HEK293 (cell line): ENCODE measurements at regions not wholly inside any gene's neighbourhood (a gene's known extent, or its start where the extent isn't known, plus 50 kb on each side); places are given as distances from the start of the nearest gene placed in this dataset.

Experiments
- CTCF ChIA-PET: fragments of 350-600 bp; formaldehyde crosslinking; extraction: SDS; loops from one replicate; lab custom pipeline; 2021; ENCODE audit warnings: antibody characterized with exemption; lab: Yijun Ruan, JAX
- POLR2A ChIA-PET: fragments of 300-600 bp; formaldehyde crosslinking; extraction: SDS; loops from one replicate; lab custom pipeline; 2020; ENCODE audit warnings: antibody characterized with exemption, inconsistent platforms; lab: Yijun Ruan, JAX
- H3K27ac ChIP-seq: fragments of 200-500 bp; sonication (Bioruptor generic); 2 replicates; pipeline ENCODE4 v1.5.1; 2014; ENCODE audit warnings: low read depth, low read length, control low read depth, inconsistent platforms; ENCODE audit errors: extremely low read depth
- H3K36me3 ChIP-seq, 2 experiments: fragments of 200-500 bp in 1 of 2; sonication (Bioruptor generic) in 1 of 2; 1 replicate in 1 of 2; 2 replicates in 1 of 2; pipeline ENCODE4 v1.5.1; 2014 to 2017; ENCODE audit warnings: inconsistent platforms in 2 of 2, low read length in 2 of 2; ENCODE audit not compliant: control insufficient read depth in 2 of 2, insufficient read depth in 1 of 2
- H3K4me1 ChIP-seq: fragments of 200-500 bp; sonication (Bioruptor generic); 2 replicates; pipeline ENCODE4 v1.5.1; 2014; ENCODE audit warnings: mild to moderate bottlenecking, low read length, inconsistent platforms; ENCODE audit not compliant: control insufficient read depth, insufficient read depth
- H3K4me3 ChIP-seq: 2 replicates; pipeline ENCODE4 v1.5.1; 2011; ENCODE audit warnings: low read depth, mild to moderate bottlenecking, control low read depth, low read length, moderate library complexity
- H3K9me3 ChIP-seq: fragments of 200-500 bp; sonication (Bioruptor generic); 2 replicates; pipeline ENCODE4 v1.5.1; 2014; ENCODE audit warnings: low read depth, low read length, inconsistent platforms; ENCODE audit not compliant: control insufficient read depth, insufficient read depth
- AEBP2 ChIP-seq: fragments of 450-650 bp; formaldehyde crosslinking; IDR thresholded peaks from 2 replicates; pipeline ENCODE4 v1.5.1; 2016; ENCODE audit warnings: missing biosample characterization, missing genetic modification characterization, borderline replicate concordance
- EGR2 ChIP-seq: fragments of 450-650 bp; formaldehyde crosslinking; IDR thresholded peaks from 2 replicates; pipeline ENCODE4 v1.5.1; 2016; ENCODE audit warnings: low read depth, missing biosample characterization, missing genetic modification characterization
- GLIS1 ChIP-seq: fragments of 450-650 bp; formaldehyde crosslinking; IDR thresholded peaks from 2 replicates; pipeline ENCODE4 v1.5.1; 2016; ENCODE audit warnings: missing biosample characterization, missing genetic modification characterization
- IKZF3 ChIP-seq: fragments of 450-650 bp; IDR thresholded peaks from 2 replicates; pipeline ENCODE4 v1.5.0; 2018; ENCODE audit warnings: missing biosample characterization, mild to moderate bottlenecking, missing genetic modification characterization, moderate library complexity
- KLF9 ChIP-seq: fragments of 450-650 bp; formaldehyde crosslinking; IDR thresholded peaks from 2 replicates; pipeline ENCODE4 v1.5.1; 2016; ENCODE audit warnings: missing biosample characterization, missing genetic modification characterization, low read depth
- SP7 ChIP-seq: fragments of 450-650 bp; formaldehyde crosslinking; IDR thresholded peaks from 2 replicates; pipeline ENCODE4 v1.5.1; 2016; ENCODE audit warnings: missing biosample characterization, missing genetic modification characterization
- TCF7L2 ChIP-seq: IDR thresholded peaks from 2 replicates; pipeline ENCODE4 v1.6.1; 2011; ENCODE audit warnings: low read depth, mild to moderate bottlenecking, inconsistent platforms, low read length, moderate library complexity, borderline replicate concordance
- ZBTB7A ChIP-seq: fragments of 450-650 bp; formaldehyde crosslinking; IDR thresholded peaks from 2 replicates; pipeline ENCODE4 v1.5.1; 2016; ENCODE audit warnings: low read depth, missing biosample characterization, missing genetic modification characterization
- ZNF148 ChIP-seq: fragments of 450-650 bp; formaldehyde crosslinking; IDR thresholded peaks from 2 replicates; pipeline ENCODE4 v1.5.0; 2017; ENCODE audit warnings: missing biosample characterization, missing genetic modification characterization, borderline replicate concordance
- ZNF223 ChIP-seq: fragments of 450-650 bp; formaldehyde crosslinking; IDR thresholded peaks from 2 replicates; pipeline ENCODE4 v1.5.1; 2016; ENCODE audit warnings: missing biosample characterization, missing genetic modification characterization
- ZNF266 ChIP-seq: fragments of 450-650 bp; formaldehyde crosslinking; IDR thresholded peaks from 2 replicates; pipeline ENCODE4 v1.5.1; 2016; ENCODE audit warnings: missing biosample characterization, missing genetic modification characterization, low read depth
- ZNF292 ChIP-seq: fragments of 450-650 bp; formaldehyde crosslinking; IDR thresholded peaks from 2 replicates; pipeline ENCODE4 v1.5.1; 2016; ENCODE audit warnings: low read depth, missing biosample characterization, missing genetic modification characterization, borderline replicate concordance
- ZNF513 ChIP-seq: fragments of 450-650 bp; IDR thresholded peaks from 2 replicates; pipeline ENCODE4 v1.5.1; 2018; ENCODE audit warnings: missing biosample characterization, missing genetic modification characterization
- ZNF571 ChIP-seq: fragments of 450-650 bp; formaldehyde crosslinking; IDR thresholded peaks from 2 replicates; pipeline ENCODE4 v1.5.0; 2017; ENCODE audit warnings: missing biosample characterization, missing genetic modification characterization
- ZNF610 ChIP-seq: fragments of 450-650 bp; formaldehyde crosslinking; IDR thresholded peaks from 2 replicates; pipeline ENCODE4 v1.5.1; 2016; ENCODE audit warnings: missing biosample characterization, missing genetic modification characterization, borderline replicate concordance
- ZNF654 ChIP-seq: fragments of 450-650 bp; formaldehyde crosslinking; IDR thresholded peaks from 2 replicates; pipeline ENCODE4 v1.5.1; 2016; ENCODE audit warnings: low read depth, missing biosample characterization, missing genetic modification characterization
- ZNF660 ChIP-seq: fragments of 450-650 bp; IDR thresholded peaks from 2 replicates; pipeline ENCODE4 v1.5.1; 2018; ENCODE audit warnings: missing biosample characterization, mild to moderate bottlenecking, missing genetic modification characterization
- ZNF670 ChIP-seq: fragments of 450-650 bp; formaldehyde crosslinking; IDR thresholded peaks from 2 replicates; pipeline ENCODE4 v1.5.1; 2016; ENCODE audit warnings: missing biosample characterization, missing genetic modification characterization, low read depth
- ZNF747 ChIP-seq: fragments of 450-650 bp; formaldehyde crosslinking; IDR thresholded peaks from 2 replicates; pipeline ENCODE4 v1.5.1; 2016; ENCODE audit warnings: missing biosample characterization, missing genetic modification characterization
- ZNF785 ChIP-seq: fragments of 450-650 bp; formaldehyde crosslinking; IDR thresholded peaks from 2 replicates; pipeline ENCODE4 v1.5.1; 2016; ENCODE audit warnings: missing biosample characterization, missing genetic modification characterization
- TF ChIP-seq, protein P1 (sequence below): fragments of 450-650 bp; formaldehyde crosslinking; IDR thresholded peaks from 2 replicates; pipeline ENCODE4 v1.5.1; 2016; ENCODE audit warnings: missing biosample characterization, missing genetic modification characterization, borderline replicate concordance

DNA sequence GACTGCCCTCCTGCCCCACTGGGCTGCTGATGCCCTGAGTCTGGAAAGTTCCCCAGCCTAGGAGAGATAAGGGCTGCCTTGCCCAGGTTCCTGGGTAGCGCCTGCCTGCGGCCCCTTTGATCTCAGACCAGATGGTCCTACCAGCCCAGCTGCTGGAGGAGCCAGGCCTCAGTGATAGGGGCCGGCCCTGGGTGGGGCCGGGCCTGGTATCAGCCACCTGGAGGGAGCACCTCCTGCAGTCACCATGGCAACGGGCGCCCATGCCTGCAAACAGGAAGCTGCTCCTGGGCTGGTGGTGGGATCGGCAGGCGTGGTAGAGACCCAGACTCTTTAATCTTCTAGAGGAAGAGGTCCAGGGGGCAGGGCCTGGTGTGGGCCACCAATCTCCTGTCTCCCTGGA is 119.7 kb upstream of the WNT4 start (continued):
- TF ChIP-seq AEBP2 (no peak), ZNF223 (no peak), ZNF610 (no peak), ZBTB7A (tag by site-specific recombination) (no peak), ZNF148 (tag by site-specific recombination) (no peak), ZNF670 (tag by site-specific recombination) (no peak)
- TF ChIP-seq, protein P1, sequence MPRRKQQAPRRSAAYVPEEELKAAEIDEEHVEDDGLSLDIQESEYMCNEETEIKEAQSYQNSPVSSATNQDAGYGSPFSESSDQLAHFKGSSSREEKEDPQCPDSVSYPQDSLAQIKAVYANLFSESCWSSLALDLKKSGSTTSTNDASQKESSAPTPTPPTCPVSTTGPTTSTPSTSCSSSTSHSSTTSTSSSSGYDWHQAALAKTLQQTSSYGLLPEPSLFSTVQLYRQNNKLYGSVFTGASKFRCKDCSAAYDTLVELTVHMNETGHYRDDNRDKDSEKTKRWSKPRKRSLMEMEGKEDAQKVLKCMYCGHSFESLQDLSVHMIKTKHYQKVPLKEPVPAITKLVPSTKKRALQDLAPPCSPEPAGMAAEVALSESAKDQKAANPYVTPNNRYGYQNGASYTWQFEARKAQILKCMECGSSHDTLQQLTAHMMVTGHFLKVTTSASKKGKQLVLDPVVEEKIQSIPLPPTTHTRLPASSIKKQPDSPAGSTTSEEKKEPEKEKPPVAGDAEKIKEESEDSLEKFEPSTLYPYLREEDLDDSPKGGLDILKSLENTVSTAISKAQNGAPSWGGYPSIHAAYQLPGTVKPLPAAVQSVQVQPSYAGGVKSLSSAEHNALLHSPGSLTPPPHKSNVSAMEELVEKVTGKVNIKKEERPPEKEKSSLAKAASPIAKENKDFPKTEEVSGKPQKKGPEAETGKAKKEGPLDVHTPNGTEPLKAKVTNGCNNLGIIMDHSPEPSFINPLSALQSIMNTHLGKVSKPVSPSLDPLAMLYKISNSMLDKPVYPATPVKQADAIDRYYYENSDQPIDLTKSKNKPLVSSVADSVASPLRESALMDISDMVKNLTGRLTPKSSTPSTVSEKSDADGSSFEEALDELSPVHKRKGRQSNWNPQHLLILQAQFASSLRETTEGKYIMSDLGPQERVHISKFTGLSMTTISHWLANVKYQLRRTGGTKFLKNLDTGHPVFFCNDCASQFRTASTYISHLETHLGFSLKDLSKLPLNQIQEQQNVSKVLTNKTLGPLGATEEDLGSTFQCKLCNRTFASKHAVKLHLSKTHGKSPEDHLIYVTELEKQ (tag by site-specific recombination) = no peak
- TF ChIP-seq, all 188 proteins: peak for 0

DNA sequence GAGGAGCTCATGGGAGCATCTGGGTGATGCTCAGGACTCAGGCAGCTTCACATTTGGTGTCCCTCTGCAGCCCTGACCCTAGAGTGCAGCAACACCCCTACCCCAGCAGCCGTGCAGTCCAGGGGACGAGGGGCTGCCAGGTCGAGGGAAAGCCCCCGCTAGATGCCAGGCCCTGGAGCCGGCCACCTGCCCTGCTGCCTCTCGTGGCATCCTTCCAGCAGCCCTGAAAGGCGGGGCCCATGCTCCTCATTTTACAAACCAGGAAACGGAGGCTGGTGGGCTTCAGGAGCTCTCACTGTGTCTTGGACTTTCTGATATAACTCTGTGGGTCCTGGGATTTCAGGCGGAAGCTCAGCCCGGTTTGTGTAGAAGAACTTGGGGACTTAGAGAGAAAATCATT is 120.5 kb upstream of the WNT4 start:
- TF ChIP-seq EGR2 (no peak), SP7 (tag by site-specific recombination) (no peak), KLF9 (tag by site-specific recombination) (no peak), ZNF513 (tag by site-specific recombination) (no peak), ZNF785 (tag by site-specific recombination) (no peak), TCF7L2 (no peak), ZNF747 (no peak), GLIS1 (tag by site-specific recombination) (no peak), ZNF654 (tag by site-specific recombination) (no peak), ZNF660 (no peak), IKZF3 (tag by site-specific recombination) (no peak), ZNF292 (tag by site-specific recombination) (no peak), ZNF266 (tag by site-specific recombination) (no peak), ZNF571 (no peak)
- TF ChIP-seq, protein P1 (tag by site-specific recombination) = no peak
- POLR2A ChIA-PET = interaction anchor here (1.3 kb wide), 1 partner anchor 29 kb away, joined by 3 read pairs; no protein-coding TSS in a partner anchor
- no peaks in the 10 kb centered on the region for H3K9me3 ChIP-seq
- no peaks in the 10 kb centered on the region for H3K4me1 ChIP-seq
- CTCF ChIA-PET = interaction anchor here (0.6 to 1.7 kb wide), 3 partner anchors 11 to 19 kb away, joined by 3 to 7 read pairs (median 4); no protein-coding TSS in a partner anchor
- H3K4me3 ChIP-seq = no peak overlapping the region
- no peaks in the 10 kb centered on the region for H3K36me3 ChIP-seq
- H3K27ac ChIP-seq = no peak overlapping the region
